GM21737 (cell line): ENCODE measurements at regions not wholly inside any gene's neighbourhood (a gene's known extent, or its start where the extent isn't known, plus 50 kb on each side); places are given as distances from the start of the nearest gene placed in this dataset.
"Not testable (repeated sequence)": the region's sequence is repeated elsewhere in the genome, so short reads cannot be mapped to it uniquely, and the experiment has no call there.

Source experiments
- ATAC-seq: cut with Tn5 transposase; IDR thresholded peaks from one replicate; pipeline ENCODE4 v1.9.1; 2021; ENCODE audit warnings: mild to moderate bottlenecking, moderate library complexity; ENCODE audit not compliant: unreplicated experiment

- no peak for ATAC-seq
Measured at GRCh38 chr17:20935740-20936139, 107.1 kb downstream of the USP22 start.

- ATAC-seq: no peak
Measured at GRCh38 chr17:20938244-20938643, 104.6 kb downstream of the USP22 start.

GRCh38 chr17:20938988-20939615 lies 103.7 kb downstream of the USP22 start:
- ATAC-seq: no peak

- ATAC-seq: no peak
Measured at GRCh38 chr17:20941872-20942271, 100.9 kb downstream of the USP22 start.

GRCh38 chr17:20944014-20944865 lies 98.6 kb downstream of the USP22 start:
- no peak for ATAC-seq

GRCh38 chr17:20947708-20948107 lies 95.1 kb downstream of the USP22 start:
- not testable (repeated sequence) for ATAC-seq

- ATAC-seq: no peak
Measured at GRCh38 chr17:20948984-20949777, 93.6 kb downstream of the USP22 start.
